ENCODE measurements at regions not wholly inside any gene's neighbourhood (a gene's known extent, or its start where the extent isn't known, plus 50 kb on each side); places are given as distances from the start of the nearest gene placed in this dataset.

GRCh38 chr12:119258149-119258548 is 76.4 kb upstream of the CCDC60 start:
- Mint-ChIP-seq H3K4me1 (peaks cover 1% of the 10 kb centered on the region), H3K9me3 (peaks cover 12% of the 10 kb centered on the region), H3K36me3 (no peaks in the 10 kb centered on the region), H3K4me3 (no peak overlapping the region), H3K27me3 (ENCODE audit: low read depth) (peaks cover 2% of the 10 kb centered on the region), H3K27ac (no peak overlapping the region)
- TF ChIP-seq CTCF (IDR thresholded peaks at IDR 0.05; ENCODE audit: unreplicated experiment), result no peak
- DNase-seq (ENCODE audit: low spot score in 2 of 2, unreplicated experiment in 2 of 2), result no peak

GRCh38 chr12:119258556-119258955 is 76.0 kb upstream of the CCDC60 start:
- peaks cover 5% of the 10 kb centered on the region for H3K27me3 Mint-ChIP-seq (ENCODE audit: low read depth)
- H3K9me3 Mint-ChIP-seq, result peaks cover 12% of the 10 kb centered on the region
- peaks cover 6% of the 10 kb centered on the region for H3K4me1 Mint-ChIP-seq
- H3K27ac Mint-ChIP-seq, result no peak overlapping the region
- H3K36me3 Mint-ChIP-seq, result no peaks in the 10 kb centered on the region
- no peak for DNase-seq (ENCODE audit: low spot score in 2 of 2, unreplicated experiment in 2 of 2)
- H3K4me3 Mint-ChIP-seq, result no peak overlapping the region
- no peak for TF ChIP-seq CTCF (IDR thresholded peaks at IDR 0.05; ENCODE audit: unreplicated experiment)

GRCh38 chr12:119259484-119259883 is 75.0 kb upstream of the CCDC60 start:
- Mint-ChIP-seq H3K27ac (no peak overlapping the region), H3K27me3 (ENCODE audit: low read depth) (peaks cover 5% of the 10 kb centered on the region), H3K4me3 (no peak overlapping the region), H3K4me1 (peaks cover 10% of the 10 kb centered on the region), H3K36me3 (no peaks in the 10 kb centered on the region), H3K9me3 (peaks cover 12% of the 10 kb centered on the region)
- TF ChIP-seq CTCF (IDR thresholded peaks at IDR 0.05; ENCODE audit: unreplicated experiment), result no peak
- no peak for DNase-seq (ENCODE audit: low spot score in 2 of 2, unreplicated experiment in 2 of 2)

GRCh38 chr12:119262388-119262787 is 72.1 kb upstream of the CCDC60 start:
- H3K9me3 Mint-ChIP-seq, result peaks cover 25% of the 10 kb centered on the region
- H3K27ac Mint-ChIP-seq, result no peak overlapping the region
- H3K4me1 Mint-ChIP-seq, result peaks cover 10% of the 10 kb centered on the region

GRCh38 chr12:119263466-119263865 is 71.1 kb upstream of the CCDC60 start:
- peaks cover 10% of the 10 kb centered on the region for H3K4me1 Mint-ChIP-seq
- H3K27ac Mint-ChIP-seq, result no peak overlapping the region
- peaks cover 25% of the 10 kb centered on the region for H3K9me3 Mint-ChIP-seq
- no peak for TF ChIP-seq CTCF (IDR thresholded peaks at IDR 0.05; ENCODE audit: unreplicated experiment)
- DNase-seq (ENCODE audit: low spot score in 2 of 2, unreplicated experiment in 2 of 2), result no peak
- H3K4me3 Mint-ChIP-seq, result no peak overlapping the region
- no peaks in the 10 kb centered on the region for H3K36me3 Mint-ChIP-seq
- peaks cover 8% of the 10 kb centered on the region for H3K27me3 Mint-ChIP-seq (ENCODE audit: low read depth)

More at GRCh38 chr12:119262388-119262787, 72.1 kb upstream of the CCDC60 start:
- H3K27me3 Mint-ChIP-seq (ENCODE audit: low read depth), result peaks cover 8% of the 10 kb centered on the region
- DNase-seq (ENCODE audit: low spot score in 2 of 2, unreplicated experiment in 2 of 2), result no peak
- no peaks in the 10 kb centered on the region for H3K36me3 Mint-ChIP-seq
- no peak overlapping the region for H3K4me3 Mint-ChIP-seq
- TF ChIP-seq CTCF (IDR thresholded peaks at IDR 0.05; ENCODE audit: unreplicated experiment), result no peak

GRCh38 chr12:119266963-119267362 is 67.6 kb upstream of the CCDC60 start:
- H3K36me3 Mint-ChIP-seq, result no peaks in the 10 kb centered on the region

More at GRCh38 chr12:119266963-119267362, 67.6 kb upstream of the CCDC60 start:
- no peak for TF ChIP-seq CTCF (IDR thresholded peaks at IDR 0.05; ENCODE audit: unreplicated experiment)
- H3K4me1 Mint-ChIP-seq, result peaks cover 10% of the 10 kb centered on the region
- H3K27me3 Mint-ChIP-seq (ENCODE audit: low read depth), result peaks cover 11% of the 10 kb centered on the region
- no peak overlapping the region for H3K4me3 Mint-ChIP-seq
- no peak overlapping the region for H3K27ac Mint-ChIP-seq
- peaks cover 44% of the 10 kb centered on the region for H3K9me3 Mint-ChIP-seq
- DNase-seq (ENCODE audit: low spot score in 2 of 2, unreplicated experiment in 2 of 2), result no peak

All from mesothelial cell of epicardium (in vitro differentiated cells).